Esophagus (tissue), 2 donors: ENCODE measurements at regions not wholly inside any gene's neighbourhood (a gene's known extent, or its start where the extent isn't known, plus 50 kb on each side); places are given as distances from the start of the nearest gene placed in this dataset.

Experiments
- H3K27ac ChIP-seq, 2 donors: one replicate each; pipeline ENCODE4 v1.5.1; 2013; ENCODE audit warnings: low read depth in 2 of 2, mild to moderate bottlenecking in 2 of 2, inconsistent platforms in 1 of 2, low read length in 1 of 2, moderate library complexity in 1 of 2
- H3K27me3 ChIP-seq, 2 donors: one replicate each; pipeline ENCODE4 v1.6.1; 2013; ENCODE audit warnings: low read length in 2 of 2, control low read depth in 1 of 2, mild to moderate bottlenecking in 1 of 2; ENCODE audit not compliant: insufficient read depth in 2 of 2, control insufficient read depth in 1 of 2
- H3K36me3 ChIP-seq, 2 donors: one replicate each; pipeline ENCODE4 v1.6.1; 2013; ENCODE audit warnings: low read length in 1 of 2; ENCODE audit not compliant: control insufficient read depth in 2 of 2, insufficient read depth in 2 of 2
- H3K4me1 ChIP-seq, 2 donors: one replicate each; pipeline ENCODE4 v1.6.1; 2013; ENCODE audit warnings: low read length in 1 of 2; ENCODE audit not compliant: control insufficient read depth in 2 of 2, insufficient read depth in 2 of 2
- H3K4me3 ChIP-seq, 2 donors: one replicate each; pipeline ENCODE4 v1.5.1; 2013; ENCODE audit warnings: low read length in 2 of 2, mild to moderate bottlenecking in 2 of 2, low read depth in 1 of 2, moderate library complexity in 1 of 2
- H3K9me3 ChIP-seq, 2 donors: one replicate each; pipeline ENCODE4 v1.6.1; 2013; ENCODE audit warnings: mild to moderate bottlenecking in 2 of 2, low read depth in 1 of 2, low read length in 1 of 2, moderate library complexity in 1 of 2; ENCODE audit not compliant: control insufficient read depth in 2 of 2, insufficient read depth in 1 of 2
- WGBS, 2 donors: extraction: QIAGEN DNeasy Blood & Tissue Kit; methylation state at CpG; one replicate each; pipeline ENCODE4 v1.1.7; 2013; 5-methylcytosine and 5-hydroxymethylcytosine counted together
- donor health status: healthy with polysubstance abuse.
- donor health status: Bipolar disorder and iron deficiency.

- Histone ChIP-seq H3K27ac (no peak overlapping the region), H3K36me3 (no peaks in the 10 kb centered on the region), H3K27me3 (no peaks in the 10 kb centered on the region), H3K4me3 (no peak overlapping the region), H3K4me1 (no peaks in the 10 kb centered on the region), H3K9me3 (no peaks in the 10 kb centered on the region)
- 29 to 31% methylated on average over 10 of the region's 10 CpGs for WGBS, 2 donors
These were observed 158.6 kb downstream of the DICER1 start for GRCh38 chr14:94998685-94999084.

- H3K36me3 ChIP-seq = no peaks in the 10 kb centered on the region
- WGBS, 2 donors = 70 to 72% methylated on average over 2 of the region's 2 CpGs
- no peaks in the 10 kb centered on the region for H3K4me1 ChIP-seq
- H3K4me3 ChIP-seq = no peak overlapping the region
- H3K27ac ChIP-seq = no peak overlapping the region
- H3K27me3 ChIP-seq = no peaks in the 10 kb centered on the region
- H3K9me3 ChIP-seq = no peaks in the 10 kb centered on the region
These were observed 159.2 kb downstream of the DICER1 start for GRCh38 chr14:94998110-94998509.

GRCh38 chr14:94995551-94995950 is 161.8 kb downstream of the DICER1 start:
- no peak overlapping the region for H3K4me3 ChIP-seq

GRCh38 chr14:94994245-94994644 is 163.1 kb downstream of the DICER1 start:
- Histone ChIP-seq H3K36me3 (no peaks in the 10 kb centered on the region), H3K9me3 (no peaks in the 10 kb centered on the region), H3K27ac (no peak overlapping the region), H3K4me1 (no peaks in the 10 kb centered on the region), H3K27me3 (no peaks in the 10 kb centered on the region), H3K4me3 (no peak overlapping the region)
- 89 to 94% methylated on average over 1 of the region's 1 CpG for WGBS, 2 donors

More at GRCh38 chr14:94995551-94995950, 161.8 kb downstream of the DICER1 start:
- H3K4me1 ChIP-seq = no peaks in the 10 kb centered on the region
- 77 to 83% methylated on average over 10 of the region's 10 CpGs for WGBS, 2 donors
- no peak overlapping the region for H3K27ac ChIP-seq
- H3K9me3 ChIP-seq = no peaks in the 10 kb centered on the region
- no peaks in the 10 kb centered on the region for H3K27me3 ChIP-seq
- H3K36me3 ChIP-seq = no peaks in the 10 kb centered on the region

- Histone ChIP-seq H3K27ac (no peak overlapping the region), H3K36me3 (no peaks in the 10 kb centered on the region), H3K4me1 (no peaks in the 10 kb centered on the region), H3K4me3 (no peak overlapping the region), H3K9me3 (no peaks in the 10 kb centered on the region), H3K27me3 (peaks cover 0 to 2% of the 10 kb centered on the region in 2 donors)
These were observed 165.3 kb downstream of the DICER1 start for GRCh38 chr14:94992046-94992445.

GRCh38 chr14:94989946-94990345 is 167.4 kb downstream of the DICER1 start:
- Histone ChIP-seq H3K9me3 (no peaks in the 10 kb centered on the region), H3K27me3 (peaks cover 0 to 2% of the 10 kb centered on the region in 2 donors), H3K27ac (no peak overlapping the region), H3K36me3 (no peaks in the 10 kb centered on the region), H3K4me1 (no peaks in the 10 kb centered on the region), H3K4me3 (no peak overlapping the region)
- WGBS, 2 donors = 35 to 53% methylated on average over 3 of the region's 3 CpGs

GRCh38 chr14:94989417-94989816 is 167.9 kb downstream of the DICER1 start:
- no peaks in the 10 kb centered on the region for H3K4me1 ChIP-seq
- 71 to 76% methylated on average over 4 of the region's 4 CpGs for WGBS, 2 donors

GRCh38 chr14:94987409-94987808 is 169.9 kb downstream of the DICER1 start:
- no peaks in the 10 kb centered on the region for H3K9me3 ChIP-seq
- no peaks in the 10 kb centered on the region for H3K36me3 ChIP-seq
- peaks cover 0 to 2% of the 10 kb centered on the region in 2 donors for H3K27me3 ChIP-seq
- WGBS, 2 donors = 91 to 94% methylated on average over 2 of the region's 2 CpGs
- no peak overlapping the region for H3K4me3 ChIP-seq
- H3K4me1 ChIP-seq = no peaks in the 10 kb centered on the region
- H3K27ac ChIP-seq = no peak overlapping the region

More at GRCh38 chr14:94989417-94989816, 167.9 kb downstream of the DICER1 start:
- no peaks in the 10 kb centered on the region for H3K36me3 ChIP-seq
- H3K27me3 ChIP-seq = peaks cover 0 to 2% of the 10 kb centered on the region in 2 donors
- no peaks in the 10 kb centered on the region for H3K9me3 ChIP-seq
- H3K27ac ChIP-seq = no peak overlapping the region
- no peak overlapping the region for H3K4me3 ChIP-seq

- H3K36me3 ChIP-seq = no peaks in the 10 kb centered on the region
- 45 to 70% methylated on average over 3 of the region's 3 CpGs for WGBS, 2 donors
- H3K9me3 ChIP-seq = no peaks in the 10 kb centered on the region
- H3K27me3 ChIP-seq = no peaks in the 10 kb centered on the region
- no peak overlapping the region for H3K27ac ChIP-seq
- no peaks in the 10 kb centered on the region for H3K4me1 ChIP-seq
- no peak overlapping the region for H3K4me3 ChIP-seq
These were observed 177.4 kb downstream of the DICER1 start for GRCh38 chr14:94979891-94980290.

- Histone ChIP-seq H3K27ac (no peak overlapping the region), H3K4me1 (no peaks in the 10 kb centered on the region), H3K4me3 (no peak overlapping the region), H3K27me3 (no peaks in the 10 kb centered on the region), H3K36me3 (no peaks in the 10 kb centered on the region), H3K9me3 (no peaks in the 10 kb centered on the region)
- 47 to 70% methylated on average over 2 of the region's 2 CpGs for WGBS, 2 donors
These were observed 180.3 kb downstream of the DICER1 start for GRCh38 chr14:94977016-94977415.
